ENCODE measurements at regions not wholly inside any gene's neighbourhood (a gene's known extent, or its start where the extent isn't known, plus 50 kb on each side); places are given as distances from the start of the nearest gene placed in this dataset.

DNA sequence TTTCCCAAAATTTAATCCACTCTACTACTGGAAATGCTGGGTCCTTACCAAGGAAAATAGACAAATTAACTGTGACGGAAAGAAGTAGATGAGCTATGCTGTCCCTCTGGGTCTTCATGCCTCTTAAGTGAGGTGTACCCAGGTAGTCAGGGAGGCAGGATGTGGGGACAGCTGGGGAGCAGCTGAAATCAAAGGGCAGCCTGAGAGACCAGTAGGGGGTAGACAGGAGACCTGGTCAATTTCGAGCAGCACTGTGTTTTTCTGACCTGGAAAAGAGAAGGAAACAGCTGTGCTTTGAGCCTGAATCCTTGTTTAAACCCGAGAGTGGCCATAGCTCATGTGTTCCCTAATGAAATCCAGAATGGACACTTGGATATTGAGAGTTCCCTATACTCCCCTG is 587.3 kb downstream of the EFNB2 start:
- WGBS, 2 donors = 66 to 79% methylated on average over 3 of the region's 3 CpGs
- intact Hi-C loops (cut with DNase I) = no loop called here
- no peaks in the 10 kb centered on the region for H3K4me1 ChIP-seq

DNA sequence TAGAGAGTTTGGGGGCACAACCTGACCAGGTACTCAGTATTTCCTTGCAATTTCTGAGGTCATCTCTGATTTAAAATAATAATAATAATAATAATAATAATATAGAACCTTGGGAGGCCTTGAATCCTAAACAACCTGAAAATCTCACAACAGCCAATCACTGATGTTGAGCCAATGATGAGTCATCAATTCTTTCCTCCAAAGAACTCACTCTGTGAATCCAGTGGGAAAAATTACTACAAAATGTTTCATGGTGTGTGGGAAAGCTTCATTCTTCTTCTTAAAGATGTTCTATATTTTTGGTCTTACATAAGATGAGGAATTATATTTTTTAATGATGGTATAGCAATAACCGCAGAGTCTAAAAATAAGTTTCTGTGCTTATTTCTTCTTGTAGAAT is 594.6 kb downstream of the EFNB2 start:
- Histone ChIP-seq H3K27ac (no peak overlapping the region), H3K4me1 (no peaks in the 10 kb centered on the region), H3K4me3 (replicated peaks in 1 of 3) (no peak overlapping the region), H3K27me3 (no peaks in the 10 kb centered on the region), H3K36me3 (no peaks in the 10 kb centered on the region), H3K9me3 (no peaks in the 10 kb centered on the region)
- intact Hi-C loops (cut with DNase I) = no loop called here
- DNase-seq = no peak
- 95 to 97% methylated on average over 1 of the region's 1 CpG for WGBS, 2 donors
- TF ChIP-seq, protein P1, sequence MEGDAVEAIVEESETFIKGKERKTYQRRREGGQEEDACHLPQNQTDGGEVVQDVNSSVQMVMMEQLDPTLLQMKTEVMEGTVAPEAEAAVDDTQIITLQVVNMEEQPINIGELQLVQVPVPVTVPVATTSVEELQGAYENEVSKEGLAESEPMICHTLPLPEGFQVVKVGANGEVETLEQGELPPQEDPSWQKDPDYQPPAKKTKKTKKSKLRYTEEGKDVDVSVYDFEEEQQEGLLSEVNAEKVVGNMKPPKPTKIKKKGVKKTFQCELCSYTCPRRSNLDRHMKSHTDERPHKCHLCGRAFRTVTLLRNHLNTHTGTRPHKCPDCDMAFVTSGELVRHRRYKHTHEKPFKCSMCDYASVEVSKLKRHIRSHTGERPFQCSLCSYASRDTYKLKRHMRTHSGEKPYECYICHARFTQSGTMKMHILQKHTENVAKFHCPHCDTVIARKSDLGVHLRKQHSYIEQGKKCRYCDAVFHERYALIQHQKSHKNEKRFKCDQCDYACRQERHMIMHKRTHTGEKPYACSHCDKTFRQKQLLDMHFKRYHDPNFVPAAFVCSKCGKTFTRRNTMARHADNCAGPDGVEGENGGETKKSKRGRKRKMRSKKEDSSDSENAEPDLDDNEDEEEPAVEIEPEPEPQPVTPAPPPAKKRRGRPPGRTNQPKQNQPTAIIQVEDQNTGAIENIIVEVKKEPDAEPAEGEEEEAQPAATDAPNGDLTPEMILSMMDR (IDR thresholded peaks at IDR 0.05) = no peak
- TF ChIP-seq POLR2A (IDR thresholded peaks at IDR 0.05) = no peak

More for the DNA sequence above, 587.3 kb downstream of the EFNB2 start:
- H3K9me3 ChIP-seq = no peaks in the 10 kb centered on the region
- DNase-seq = no peak
- H3K27ac ChIP-seq = no peak overlapping the region
- H3K36me3 ChIP-seq = no peaks in the 10 kb centered on the region
- H3K27me3 ChIP-seq = no peaks in the 10 kb centered on the region
- H3K4me3 ChIP-seq (replicated peaks in 1 of 3) = no peak overlapping the region
- TF ChIP-seq, protein P1 (IDR thresholded peaks at IDR 0.05) = no peak
- no peak for TF ChIP-seq POLR2A (IDR thresholded peaks at IDR 0.05)

DNA sequence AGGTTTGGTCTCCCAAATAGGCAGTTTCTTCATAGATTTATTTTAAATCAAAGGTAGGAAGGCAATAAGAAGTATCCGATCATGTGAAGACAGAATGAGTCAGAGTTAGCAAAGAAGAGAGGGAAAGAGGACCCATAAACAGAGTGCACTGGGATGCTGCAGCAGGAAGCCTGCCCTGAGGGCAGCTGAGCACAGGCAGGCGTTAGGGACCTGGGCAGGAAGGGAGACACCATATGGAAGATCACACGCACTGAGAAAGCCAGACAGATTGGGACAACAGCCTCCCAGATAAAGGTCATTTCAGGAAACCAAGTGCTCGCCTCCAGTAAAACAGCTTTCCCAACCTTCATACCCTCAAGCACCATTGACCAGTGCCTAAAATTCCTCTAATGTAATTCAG is 598.0 kb downstream of the EFNB2 start:
- Histone ChIP-seq H3K4me3 (replicated peaks in 1 of 3) (no peak overlapping the region), H3K27ac (no peak overlapping the region), H3K4me1 (peaks cover 8 to 10% of the 10 kb centered on the region in 2 donors), H3K36me3 (no peaks in the 10 kb centered on the region), H3K27me3 (no peaks in the 10 kb centered on the region), H3K9me3 (no peaks in the 10 kb centered on the region)
- DNase-seq = no peak
- intact Hi-C loops (cut with DNase I) = no loop called here
- 81 to 93% methylated on average over 4 of the region's 4 CpGs for WGBS, 2 donors
- TF ChIP-seq, protein P1 (IDR thresholded peaks at IDR 0.05) = no peak
- no peak for TF ChIP-seq POLR2A (IDR thresholded peaks at IDR 0.05)

DNA sequence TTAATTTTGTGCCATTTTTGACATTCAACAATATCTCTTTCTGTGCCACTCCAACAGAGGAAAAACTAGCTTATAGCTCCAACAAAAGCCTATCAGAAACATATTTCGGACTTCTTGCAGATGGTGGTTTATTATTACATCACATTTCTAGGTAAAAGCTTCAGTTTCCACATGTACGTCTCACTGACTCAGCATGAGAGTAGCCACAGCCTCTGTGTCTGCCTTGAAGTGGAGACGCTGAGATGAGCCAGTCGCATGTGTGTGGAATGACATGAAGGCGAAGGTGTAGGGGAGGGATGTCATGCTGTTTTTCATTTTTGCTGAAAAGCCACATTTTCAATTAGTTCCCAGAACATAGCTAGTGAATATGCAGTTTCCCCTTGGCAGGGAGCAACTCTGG is 598.6 kb downstream of the EFNB2 start:
- Histone ChIP-seq H3K36me3 (no peaks in the 10 kb centered on the region), H3K4me1 (peaks cover 8 to 10% of the 10 kb centered on the region in 2 donors), H3K27me3 (no peaks in the 10 kb centered on the region), H3K27ac (no peak overlapping the region), H3K9me3 (no peaks in the 10 kb centered on the region), H3K4me3 (replicated peaks in 1 of 3) (no peak overlapping the region)
- intact Hi-C loops (cut with DNase I) = no loop called here
- WGBS, 2 donors = 88 to 97% methylated on average over 5 of the region's 5 CpGs
- DNase-seq = no peak
- no peak for TF ChIP-seq POLR2A (IDR thresholded peaks at IDR 0.05)
- TF ChIP-seq, protein P1 (IDR thresholded peaks at IDR 0.05) = no peak

DNA sequence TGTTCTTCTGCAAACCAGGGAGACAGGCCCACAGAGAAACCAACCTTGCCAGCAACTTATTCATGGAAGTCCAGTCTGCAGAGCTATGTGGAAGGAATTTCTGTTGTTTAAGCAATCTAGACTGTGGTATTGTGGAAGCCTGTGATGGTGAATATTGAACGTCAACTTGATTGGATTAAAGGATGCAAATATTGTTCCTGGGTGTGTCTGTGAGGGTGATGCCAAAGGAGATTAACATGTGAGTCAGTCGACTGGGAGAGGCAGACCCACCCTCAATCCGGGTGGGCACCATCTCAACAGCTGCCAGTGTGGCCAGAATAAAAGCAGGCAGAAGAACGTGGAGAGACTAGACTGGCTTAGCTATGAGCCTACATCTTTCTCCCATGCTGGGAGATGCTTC is 606.0 kb downstream of the EFNB2 start:
- H3K36me3 ChIP-seq = no peaks in the 10 kb centered on the region
- no peaks in the 10 kb centered on the region for H3K9me3 ChIP-seq
- DNase-seq = no peak
- no peak overlapping the region for H3K27ac ChIP-seq
- no peaks in the 10 kb centered on the region for H3K27me3 ChIP-seq
- H3K4me1 ChIP-seq = peaks cover 4% of the 10 kb centered on the region in 2 donors
- intact Hi-C loops (cut with DNase I) = no loop called here
- 89 to 95% methylated on average over 4 of the region's 4 CpGs for WGBS, 2 donors
- H3K4me3 ChIP-seq (replicated peaks in 1 of 3) = no peak overlapping the region
- TF ChIP-seq POLR2A (IDR thresholded peaks at IDR 0.05) = no peak
- TF ChIP-seq, protein P1 (IDR thresholded peaks at IDR 0.05) = no peak

Measured in thyroid gland (tissue), 4 donors.